Chondrocyte (in vitro differentiated cells): ENCODE measurements at regions not wholly inside any gene's neighbourhood (a gene's known extent, or its start where the extent isn't known, plus 50 kb on each side); places are given as distances from the start of the nearest gene placed in this dataset.
"Not testable (repeated sequence)": the region's sequence is repeated elsewhere in the genome, so short reads cannot be mapped to it uniquely, and the experiment has no call there.

Experiments
- DNase-seq: peaks from one replicate; pipeline ENCODE4 v3.0.0; 2021; ENCODE audit warnings: mixed read lengths, low spot score
- H3K27ac Mint-ChIP-seq: one replicate; pipeline ENCODE4 v1.8.0; 2021; ENCODE audit warnings: mild to moderate bottlenecking, moderate library complexity, mixed read lengths; ENCODE audit not compliant: unreplicated experiment
- H3K27me3 Mint-ChIP-seq: 2 replicates; pipeline ENCODE4 v1.8.0; 2021; ENCODE audit warnings: low read depth, mixed read lengths
- H3K36me3 Mint-ChIP-seq: 2 replicates; pipeline ENCODE4 v1.8.0; 2021; ENCODE audit warnings: low read depth, mixed read lengths
- H3K4me1 Mint-ChIP-seq: 2 replicates; pipeline ENCODE4 v1.8.0; 2021; ENCODE audit warnings: low read depth, mild to moderate bottlenecking, mixed read lengths
- H3K4me3 Mint-ChIP-seq: one replicate; pipeline ENCODE4 v1.8.0; 2021; ENCODE audit warnings: mild to moderate bottlenecking, moderate library complexity, mixed read lengths; ENCODE audit not compliant: unreplicated experiment
- H3K9me3 Mint-ChIP-seq: 2 replicates; pipeline ENCODE4 v1.8.0; 2021; ENCODE audit warnings: low read depth, mixed read lengths
- CTCF ChIP-seq: fragments of 200-600 bp; sonication (generic); IDR thresholded peaks from 2 replicates; pipeline ENCODE4 v1.5.0; 2021; ENCODE audit warnings: antibody characterized with exemption, mild to moderate bottlenecking, moderate library complexity

- H3K4me3 Mint-ChIP-seq, H3K27me3 Mint-ChIP-seq, DNase-seq, H3K27ac Mint-ChIP-seq, H3K36me3 Mint-ChIP-seq, H3K9me3 Mint-ChIP-seq: not testable (repeated sequence)
- peak; percentile 52 for TF ChIP-seq CTCF
- H3K4me1 Mint-ChIP-seq, result peaks cover 38% of the 10 kb centered on the region
Observed at GRCh38 chr11:93065074-93065674, 95.7 kb downstream of the MTNR1B start.

- Mint-ChIP-seq H3K4me3 (no peak overlapping the region), H3K9me3 (no peaks in the 10 kb centered on the region), H3K4me1 (peaks cover 21% of the 10 kb centered on the region), H3K36me3 (peaks cover 3% of the 10 kb centered on the region), H3K27ac (no peak overlapping the region), H3K27me3 (no peaks in the 10 kb centered on the region)
- DNase-seq, result no peak
- no peak for TF ChIP-seq CTCF
Observed at GRCh38 chr11:93067881-93068390, 98.5 kb downstream of the MTNR1B start.

GRCh38 chr11:93072229-93072914 lies 102.9 kb downstream of the MTNR1B start:
- no peak for TF ChIP-seq CTCF
- Mint-ChIP-seq H3K27me3 (peaks cover 4% of the 10 kb centered on the region), H3K4me3 (no peak overlapping the region), H3K9me3 (no peaks in the 10 kb centered on the region), H3K27ac (no peak overlapping the region), H3K4me1 (no peaks in the 10 kb centered on the region), H3K36me3 (no peaks in the 10 kb centered on the region)
- no peak for DNase-seq

GRCh38 chr11:93073026-93073425 lies 103.6 kb downstream of the MTNR1B start:
- H3K4me1 Mint-ChIP-seq, result no peaks in the 10 kb centered on the region
- no peak for DNase-seq
- H3K27ac Mint-ChIP-seq, result no peak overlapping the region
- no peaks in the 10 kb centered on the region for H3K9me3 Mint-ChIP-seq
- TF ChIP-seq CTCF, result no peak
- no peak overlapping the region for H3K4me3 Mint-ChIP-seq
- peaks cover 7% of the 10 kb centered on the region for H3K27me3 Mint-ChIP-seq
- no peaks in the 10 kb centered on the region for H3K36me3 Mint-ChIP-seq

DNA sequence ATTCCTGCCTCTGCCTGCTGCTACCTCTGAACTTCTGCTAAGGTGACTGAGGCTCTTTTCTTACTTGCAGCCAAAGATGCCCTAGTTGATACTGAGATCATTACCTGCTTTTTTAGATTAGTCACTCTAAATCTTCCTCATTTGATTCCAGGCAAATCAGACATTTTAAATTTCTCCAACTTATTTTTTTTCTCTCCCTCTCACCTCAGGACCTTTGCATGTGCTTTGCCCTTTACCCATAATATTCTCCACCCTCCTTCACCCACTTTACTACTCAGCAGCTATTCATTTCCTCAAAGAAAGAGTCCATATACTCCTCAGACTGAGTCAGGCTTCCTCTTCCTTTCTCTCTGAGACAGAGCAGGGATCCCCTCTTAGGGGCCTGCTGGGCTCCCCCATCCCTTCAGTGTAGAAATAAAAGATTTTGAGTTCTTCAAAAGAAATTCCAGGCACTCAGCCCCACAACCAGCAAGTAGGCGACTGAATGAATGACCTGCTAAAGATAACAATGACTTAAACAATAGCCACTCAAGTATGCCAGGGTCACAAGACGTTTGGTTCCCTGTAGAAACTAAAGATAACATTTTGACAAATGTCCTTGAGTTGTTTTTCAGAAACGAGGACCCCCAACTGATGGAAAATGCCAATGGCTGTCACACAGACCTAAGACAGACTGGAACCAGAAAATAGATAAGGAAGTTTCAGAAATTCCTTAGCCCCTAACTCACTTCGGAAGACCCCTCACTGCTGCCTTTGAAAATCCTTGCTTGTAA lies 104.2 kb downstream of the MTNR1B start:
- no peaks in the 10 kb centered on the region for H3K9me3 Mint-ChIP-seq
- no peak for TF ChIP-seq CTCF
- no peak overlapping the region for H3K4me3 Mint-ChIP-seq
- H3K36me3 Mint-ChIP-seq, result no peaks in the 10 kb centered on the region
- no peak overlapping the region for H3K27ac Mint-ChIP-seq
- DNase-seq, result no peak
- no peaks in the 10 kb centered on the region for H3K4me1 Mint-ChIP-seq
- H3K27me3 Mint-ChIP-seq, result peaks cover 7% of the 10 kb centered on the region
